AG04449 (cell line): ENCODE measurements at regions not wholly inside any gene's neighbourhood (a gene's known extent, or its start where the extent isn't known, plus 50 kb on each side); places are given as distances from the start of the nearest gene placed in this dataset.

Experiments used
- CTCF ChIA-PET: fragments of 350-600 bp; formaldehyde crosslinking; extraction: SDS; loops from one replicate; lab custom pipeline; 2021; ENCODE audit warnings: antibody characterized with exemption; lab: Yijun Ruan, JAX
- POLR2A ChIA-PET: fragments of 400-600, 350-600 bp; formaldehyde crosslinking; extraction: SDS; loops from one replicate; lab custom pipeline; 2020; ENCODE audit warnings: antibody characterized with exemption, inconsistent platforms; lab: Yijun Ruan, JAX
- DNase-seq: peaks from one replicate; pipeline ENCODE4 v3.0.0-alpha.2; 2010; ENCODE audit warnings: low read depth, low spot score
- H3K4me3 ChIP-seq: 2 replicates; pipeline ENCODE4 v1.5.1; 2011; ENCODE audit warnings: low read depth, mild to moderate bottlenecking, control low read depth, low read length
- CTCF ChIP-seq: IDR thresholded peaks from one replicate; pipeline ENCODE4 v1.5.1; 2011; ENCODE audit warnings: mild to moderate bottlenecking, moderate library complexity, low read length, control low read depth, inconsistent platforms; ENCODE audit not compliant: insufficient read depth; ENCODE audit errors: missing control alignments

- ChIA-PET POLR2A (no interaction called here), CTCF (no interaction called here)
- no peak for DNase-seq
- no peak overlapping the region for H3K4me3 ChIP-seq
- no peak for TF ChIP-seq CTCF
These were observed 536.8 kb downstream of the XIRP2 start for GRCh38 chr2:167424803-167425755.

- no peak for TF ChIP-seq CTCF
- no peak overlapping the region for H3K4me3 ChIP-seq
- POLR2A ChIA-PET: no interaction called here
- no peak for DNase-seq
- CTCF ChIA-PET: no interaction called here
These were observed 535.9 kb downstream of the XIRP2 start for GRCh38 chr2:167424221-167424620.

- H3K4me3 ChIP-seq: no peak overlapping the region
- TF ChIP-seq CTCF: no peak
- ChIA-PET CTCF (no interaction called here), POLR2A (no interaction called here)
- DNase-seq: no peak
These were observed 535.5 kb downstream of the XIRP2 start for GRCh38 chr2:167423731-167424130.

- no peak for TF ChIP-seq CTCF
- CTCF ChIA-PET: no interaction called here
These were observed 531.9 kb downstream of the XIRP2 start for GRCh38 chr2:167420211-167420610.

GRCh38 chr2:167415068-167415467 is 526.8 kb downstream of the XIRP2 start:
- DNase-seq: no peak
- ChIA-PET CTCF (no interaction called here), POLR2A (no interaction called here)
- no peak overlapping the region for H3K4me3 ChIP-seq
- no peak for TF ChIP-seq CTCF

More at GRCh38 chr2:167420211-167420610, 531.9 kb downstream of the XIRP2 start:
- DNase-seq: no peak
- H3K4me3 ChIP-seq: no peak overlapping the region
- POLR2A ChIA-PET: interaction anchor here (0.7 kb wide), 1 partner anchor 1466 kb away, joined by 3 read pairs; the partner anchor contains the start of gene TTC21B

GRCh38 chr2:167411367-167411766 is 523.1 kb downstream of the XIRP2 start:
- no peak overlapping the region for H3K4me3 ChIP-seq
- DNase-seq: no peak
- ChIA-PET POLR2A (no interaction called here), CTCF (no interaction called here)
- TF ChIP-seq CTCF: no peak
